Retinal pigment epithelial cell (primary cell): ENCODE measurements at regions not wholly inside any gene's neighbourhood (a gene's known extent, or its start where the extent isn't known, plus 50 kb on each side); places are given as distances from the start of the nearest gene placed in this dataset.
"Not testable (repeated sequence)": the region's sequence is repeated elsewhere in the genome, so short reads cannot be mapped to it uniquely, and the experiment has no call there.

Source experiments
- DNase-seq: peaks from one replicate; pipeline ENCODE4 v3.0.0-alpha.2; 2010; ENCODE audit warnings: low read depth
- H3K4me3 ChIP-seq: 2 replicates; pipeline ENCODE4 v1.5.1; 2011; ENCODE audit warnings: mild to moderate bottlenecking, low read length, control low read depth, moderate library complexity
- TF ChIP-seq, protein P1 (sequence below): conservative IDR thresholded peaks from 2 replicates; pipeline ENCODE4 v1.5.1; 2011; ENCODE audit warnings: low read depth, low read length, control low read depth, inconsistent platforms

DNA sequence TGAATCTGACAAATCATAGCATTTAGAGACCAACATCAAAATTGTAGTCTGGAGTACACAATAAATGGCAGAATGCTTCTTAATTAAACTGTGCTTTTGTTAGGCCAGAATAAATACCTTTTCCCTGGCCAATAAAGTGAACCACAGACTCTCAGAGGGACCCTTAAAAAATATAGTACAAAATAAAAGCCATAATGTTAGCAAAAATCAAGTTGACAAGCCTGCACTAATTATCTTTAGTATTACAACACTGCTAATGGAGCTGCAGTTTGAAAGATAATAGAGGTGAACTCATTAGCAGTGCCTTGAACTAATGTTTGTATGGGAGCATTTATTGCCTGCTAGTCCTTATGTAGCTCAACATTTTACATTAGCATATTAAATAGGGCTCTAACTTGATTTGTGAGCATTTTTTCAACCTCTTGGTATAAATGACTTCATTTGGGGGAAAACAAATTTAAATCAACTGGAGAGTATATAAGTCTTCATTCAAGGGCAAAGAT, 801.3 kb downstream of the EPHA3 start:
- no peak for DNase-seq
- TF ChIP-seq, protein P1, sequence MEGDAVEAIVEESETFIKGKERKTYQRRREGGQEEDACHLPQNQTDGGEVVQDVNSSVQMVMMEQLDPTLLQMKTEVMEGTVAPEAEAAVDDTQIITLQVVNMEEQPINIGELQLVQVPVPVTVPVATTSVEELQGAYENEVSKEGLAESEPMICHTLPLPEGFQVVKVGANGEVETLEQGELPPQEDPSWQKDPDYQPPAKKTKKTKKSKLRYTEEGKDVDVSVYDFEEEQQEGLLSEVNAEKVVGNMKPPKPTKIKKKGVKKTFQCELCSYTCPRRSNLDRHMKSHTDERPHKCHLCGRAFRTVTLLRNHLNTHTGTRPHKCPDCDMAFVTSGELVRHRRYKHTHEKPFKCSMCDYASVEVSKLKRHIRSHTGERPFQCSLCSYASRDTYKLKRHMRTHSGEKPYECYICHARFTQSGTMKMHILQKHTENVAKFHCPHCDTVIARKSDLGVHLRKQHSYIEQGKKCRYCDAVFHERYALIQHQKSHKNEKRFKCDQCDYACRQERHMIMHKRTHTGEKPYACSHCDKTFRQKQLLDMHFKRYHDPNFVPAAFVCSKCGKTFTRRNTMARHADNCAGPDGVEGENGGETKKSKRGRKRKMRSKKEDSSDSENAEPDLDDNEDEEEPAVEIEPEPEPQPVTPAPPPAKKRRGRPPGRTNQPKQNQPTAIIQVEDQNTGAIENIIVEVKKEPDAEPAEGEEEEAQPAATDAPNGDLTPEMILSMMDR, result no peak
- no peak overlapping the region for H3K4me3 ChIP-seq

GRCh38 chr3:89912031-89912430, 804.6 kb downstream of the EPHA3 start:
- TF ChIP-seq, protein P1, result no peak

GRCh38 chr3:89923921-89924610, 816.6 kb downstream of the EPHA3 start:
- DNase-seq, result no peak
- TF ChIP-seq, protein P1, result no peak
- H3K4me3 ChIP-seq, result no peak overlapping the region

More at GRCh38 chr3:89912031-89912430, 804.6 kb downstream of the EPHA3 start:
- DNase-seq, result no peak
- H3K4me3 ChIP-seq, result no peak overlapping the region

GRCh38 chr3:89925976-89926375, 818.6 kb downstream of the EPHA3 start:
- DNase-seq, result no peak
- no peak overlapping the region for H3K4me3 ChIP-seq
- TF ChIP-seq, protein P1, result no peak

DNA sequence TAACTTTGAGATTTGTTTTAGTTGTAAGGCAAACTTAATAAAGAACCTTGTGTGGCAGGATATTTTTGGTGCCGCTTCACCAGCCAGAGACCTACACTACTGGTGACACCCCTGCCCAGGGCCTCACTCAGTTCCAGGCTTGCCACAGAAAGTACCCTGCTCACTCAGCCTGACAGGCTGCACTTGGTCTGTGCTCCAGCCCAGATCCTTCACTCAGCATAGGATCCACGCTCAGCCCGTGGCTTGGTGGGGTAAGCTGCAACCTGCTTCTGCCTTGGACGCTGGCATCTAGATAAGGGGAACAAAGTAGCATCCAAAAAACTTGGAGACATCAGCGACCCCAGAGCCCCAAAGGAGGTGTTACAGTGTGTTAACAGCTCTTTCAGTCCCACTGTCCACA, 825.5 kb downstream of the EPHA3 start:
- TF ChIP-seq, protein P1, result no peak
- H3K4me3 ChIP-seq, result no peak overlapping the region
- DNase-seq, result no peak

DNA sequence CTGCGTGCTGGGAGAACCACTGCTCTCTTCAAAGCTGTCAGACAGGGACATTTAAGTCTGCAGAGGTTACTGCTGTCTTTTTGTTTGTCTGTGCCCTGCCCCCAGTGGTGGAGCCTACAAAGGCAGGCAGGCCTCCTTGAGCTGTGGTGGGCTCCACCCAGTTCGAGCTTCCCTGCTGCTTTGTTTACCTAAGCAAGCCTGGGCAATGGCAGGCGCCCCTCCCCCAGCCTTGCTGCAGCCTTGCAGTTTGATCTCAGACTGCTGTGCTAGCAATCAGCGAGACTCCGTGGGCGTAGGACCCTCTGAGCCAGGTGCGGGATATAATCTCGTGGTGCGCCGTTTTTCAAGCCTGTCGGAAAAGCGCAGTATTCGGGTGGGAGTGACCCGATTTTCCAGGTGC, 837.0 kb downstream of the EPHA3 start:
- not testable (repeated sequence) for DNase-seq, H3K4me3 ChIP-seq

GRCh38 chr3:89946884-89947283, 839.5 kb downstream of the EPHA3 start:
- DNase-seq, result no peak
- H3K4me3 ChIP-seq, result no peak overlapping the region
- TF ChIP-seq, protein P1, result no peak
